Gastrocnemius medialis (tissue), 4 donors: ENCODE measurements at regions not wholly inside any gene's neighbourhood (a gene's known extent, or its start where the extent isn't known, plus 50 kb on each side); places are given as distances from the start of the nearest gene placed in this dataset.

Experiments
- CTCF ChIP-seq, 5 experiments: fragments of 450-650 bp in 3 of 5; fragments of 200-600 bp in 2 of 5; sonication (generic) in 2 of 5; IDR thresholded peaks in 4 of 5; conservative IDR thresholded peaks in 1 of 5; 1 replicate in 4 of 5; 2 replicates in 1 of 5; pipeline ENCODE4 v1.5.1; 2016 to 2019; ENCODE audit warnings: antibody characterized with exemption in 5 of 5, mild to moderate bottlenecking in 3 of 5, moderate library complexity in 3 of 5
- POLR2A ChIP-seq, 2 donors: fragments of 450-650 bp; IDR thresholded peaks; one replicate each; pipeline ENCODE4 v1.6.1; 2017; ENCODE audit warnings: antibody characterized with exemption in 2 of 2, mild to moderate bottlenecking in 2 of 2, moderate library complexity in 2 of 2

GRCh38 chr18:78713069-78713468 lies 266.5 kb upstream of the SALL3 start:
- no peak for TF ChIP-seq CTCF (IDR thresholded peaks at IDR 0.05 in 4 of 5, conservative IDR thresholded peaks at IDR 0.05 in 1 of 5)
- TF ChIP-seq POLR2A (IDR thresholded peaks at IDR 0.05), result no peak
